Ovary (tissue), 3 donors: ENCODE measurements at regions not wholly inside any gene's neighbourhood (a gene's known extent, or its start where the extent isn't known, plus 50 kb on each side); places are given as distances from the start of the nearest gene placed in this dataset.

Experiments used
- CTCF ChIP-seq, 3 donors: fragments of 450-650 bp in 2 of 3; fragments of 200-600 bp in 1 of 3; IDR thresholded peaks; one replicate each; pipeline versions ENCODE4 v1.5.1 to v1.8.0; 2016 to 2022; ENCODE audit warnings: antibody characterized with exemption in 3 of 3, mild to moderate bottlenecking in 1 of 3
- POLR2A ChIP-seq: fragments of 450-650 bp; IDR thresholded peaks from one replicate; pipeline ENCODE4 v1.6.1; 2017; ENCODE audit warnings: antibody characterized with exemption, mild to moderate bottlenecking, moderate library complexity
- donor health status: DM: no; HTN: no; CAD: no.

GRCh38 chr11:64504999-64505398 lies 50.7 kb upstream of the SLC22A11 start:
- TF ChIP-seq CTCF (IDR thresholded peaks at IDR 0.05) (no peak), POLR2A (no peak)
